GM21526 (cell line): ENCODE measurements at regions not wholly inside any gene's neighbourhood (a gene's known extent, or its start where the extent isn't known, plus 50 kb on each side); places are given as distances from the start of the nearest gene placed in this dataset.

Experiments used
- ATAC-seq: cut with Tn5 transposase; IDR thresholded peaks from one replicate; pipeline ENCODE4 v1.9.1; 2021; ENCODE audit warnings: moderate library complexity; ENCODE audit not compliant: unreplicated experiment, low FRiP score

DNA sequence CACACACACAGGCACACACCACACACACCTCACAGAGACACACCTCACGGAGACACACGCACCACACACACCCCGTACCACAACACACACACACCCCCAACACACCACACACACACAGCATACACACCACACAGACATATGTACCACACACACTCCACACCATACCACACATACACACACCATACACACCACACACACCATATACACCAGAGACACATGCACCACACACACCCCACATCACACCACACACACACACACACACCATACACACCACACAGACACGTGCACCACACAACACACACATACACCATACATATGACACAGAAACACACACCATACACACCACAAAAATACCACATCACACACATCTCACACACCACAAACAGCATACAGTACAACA lies 850.7 kb downstream of the RNF144A start:
- ATAC-seq = no peak

DNA sequence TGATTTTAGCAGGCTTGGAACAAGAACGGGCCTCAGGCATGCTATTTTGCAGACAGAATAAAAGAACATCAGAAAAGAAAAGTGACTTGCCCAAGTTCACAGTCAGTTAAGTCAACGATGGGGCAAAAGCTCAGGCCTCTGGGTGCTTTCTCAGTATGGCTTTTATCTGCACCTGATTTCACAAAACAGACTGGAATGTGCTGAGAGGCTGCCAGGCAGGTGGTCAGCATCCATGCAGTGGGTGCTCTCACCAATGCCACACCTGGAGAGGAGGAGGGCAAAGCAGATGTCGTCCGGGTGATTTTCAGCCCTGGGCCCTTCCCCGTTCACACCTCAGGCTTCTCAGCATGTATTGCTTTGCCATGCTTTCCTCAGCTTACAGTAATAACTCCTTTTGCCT lies 854.6 kb downstream of the RNF144A start:
- no peak for ATAC-seq

DNA sequence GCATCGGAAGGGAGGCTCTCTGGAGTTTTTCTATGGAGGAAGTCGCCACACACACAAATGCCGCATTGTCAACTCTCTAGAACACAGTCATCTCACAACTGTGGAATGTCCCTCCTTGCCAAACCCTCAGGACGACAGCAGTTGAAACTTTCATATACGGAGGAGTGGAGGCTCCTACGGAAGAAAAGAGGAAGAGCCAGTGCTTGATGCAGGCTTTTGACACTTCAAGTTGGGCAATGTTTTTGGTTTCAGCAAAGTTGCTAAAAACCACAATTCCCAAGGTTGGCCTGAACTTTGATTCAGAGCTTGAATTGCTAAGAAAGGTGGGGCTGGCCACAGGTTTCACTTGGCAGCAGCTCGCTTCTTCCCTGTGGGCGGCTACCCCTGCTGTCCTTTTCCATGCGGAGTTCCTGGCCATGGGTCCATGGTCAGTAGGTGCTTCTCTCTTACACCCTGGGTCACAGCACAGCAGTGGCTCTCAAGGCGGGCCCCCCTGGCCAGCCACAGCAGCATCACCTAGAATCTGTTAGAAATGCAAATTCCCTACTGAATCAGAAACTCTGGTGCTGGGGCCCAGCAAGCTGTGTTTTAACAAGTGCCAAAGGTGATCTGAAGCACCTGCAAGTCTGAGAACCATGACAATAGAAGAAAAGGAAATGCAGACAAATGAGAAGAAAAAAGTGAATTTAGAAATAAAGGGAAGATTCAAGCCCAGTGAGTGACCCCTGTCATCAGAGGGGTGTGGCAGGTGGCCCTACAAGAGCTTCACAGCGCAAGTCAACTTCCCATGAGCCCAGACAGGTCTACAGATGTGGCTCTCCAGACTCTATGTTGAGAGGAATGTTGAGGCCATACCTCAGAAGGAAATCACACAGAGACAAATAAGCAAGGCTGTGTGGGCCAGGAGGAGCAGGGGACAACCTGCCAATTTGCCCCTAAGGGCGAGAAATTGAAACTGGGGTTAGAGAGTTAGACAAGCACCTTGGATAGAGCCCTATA lies 856.4 kb downstream of the RNF144A start:
- ATAC-seq = peak; percentile 72

DNA sequence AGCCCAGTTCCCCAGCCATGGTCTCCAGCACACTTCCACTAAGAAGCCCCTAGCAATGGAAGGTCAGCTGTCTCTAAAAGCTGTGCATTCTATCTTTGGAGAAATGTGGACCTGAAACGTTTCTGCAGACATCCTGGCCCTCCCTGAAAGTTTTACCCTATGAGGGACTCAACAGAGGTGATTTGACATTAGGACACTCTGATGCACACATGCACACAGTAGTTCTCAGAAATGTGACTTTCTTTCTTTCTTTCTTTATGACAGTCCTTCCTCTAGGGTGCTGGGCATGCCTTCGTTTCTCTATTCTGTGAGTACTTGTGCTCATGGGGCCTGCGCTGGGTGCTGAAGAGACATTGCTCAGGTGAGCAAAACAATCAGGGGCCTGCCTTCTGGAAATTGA lies 857.3 kb downstream of the RNF144A start:
- no peak for ATAC-seq

DNA sequence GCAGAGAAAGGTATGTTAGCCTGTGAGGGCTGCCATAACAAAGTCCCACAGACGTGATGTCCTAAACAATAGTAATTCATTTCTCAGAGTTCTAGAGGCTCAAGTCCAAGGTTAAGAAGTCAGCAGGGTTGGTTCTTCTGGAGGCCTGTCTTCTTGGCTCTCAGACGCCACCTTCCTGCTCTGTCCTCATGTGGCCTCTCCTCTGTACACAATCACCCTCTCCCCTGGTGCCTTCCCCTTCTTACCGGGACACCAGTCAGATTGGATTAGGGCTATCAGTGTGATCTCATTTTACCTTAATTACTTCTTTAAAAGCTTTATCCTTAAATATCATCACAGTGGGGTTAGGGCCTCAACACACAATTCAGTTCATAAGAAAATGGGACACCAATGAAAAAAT lies 860.5 kb downstream of the RNF144A start:
- no peak for ATAC-seq

DNA sequence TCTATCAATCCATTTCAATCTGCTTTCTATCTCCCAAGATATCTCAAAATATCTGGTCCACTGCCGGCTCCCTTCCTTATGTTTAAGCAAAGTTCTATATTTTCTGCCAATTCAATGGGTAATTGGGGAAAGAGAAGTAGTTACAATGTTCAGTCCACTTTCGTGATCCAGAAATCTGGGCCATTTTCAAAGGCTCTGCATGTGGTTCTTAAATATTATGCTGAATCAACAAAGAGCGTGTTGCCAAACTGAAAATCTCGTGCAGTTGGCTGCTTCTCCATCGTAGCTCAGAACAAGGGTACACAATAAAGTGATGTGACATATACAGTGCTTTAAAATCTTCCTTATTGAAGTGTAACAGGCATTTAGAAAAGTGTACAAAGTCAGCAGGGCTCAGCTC lies 863.1 kb downstream of the RNF144A start:
- no peak for ATAC-seq

DNA sequence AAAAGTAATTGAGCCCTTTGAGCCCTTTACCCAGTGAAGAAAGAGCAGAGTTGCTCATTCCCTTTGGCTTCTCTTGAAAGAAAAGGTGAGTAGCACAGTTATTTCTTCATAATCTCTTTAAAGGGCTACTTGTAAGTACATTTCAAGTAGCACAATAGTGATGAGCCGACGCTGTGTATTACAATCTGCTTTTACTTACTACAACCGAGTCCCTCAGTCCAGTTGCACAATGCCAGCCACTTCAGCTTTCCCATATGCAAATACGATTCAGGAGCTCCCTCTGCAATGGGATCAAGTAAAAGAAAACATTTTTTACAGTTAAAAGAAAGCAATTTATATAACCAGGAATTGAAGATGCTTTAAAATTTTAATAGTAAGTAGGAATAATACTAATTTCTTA lies 868.5 kb downstream of the RNF144A start:
- no peak for ATAC-seq

DNA sequence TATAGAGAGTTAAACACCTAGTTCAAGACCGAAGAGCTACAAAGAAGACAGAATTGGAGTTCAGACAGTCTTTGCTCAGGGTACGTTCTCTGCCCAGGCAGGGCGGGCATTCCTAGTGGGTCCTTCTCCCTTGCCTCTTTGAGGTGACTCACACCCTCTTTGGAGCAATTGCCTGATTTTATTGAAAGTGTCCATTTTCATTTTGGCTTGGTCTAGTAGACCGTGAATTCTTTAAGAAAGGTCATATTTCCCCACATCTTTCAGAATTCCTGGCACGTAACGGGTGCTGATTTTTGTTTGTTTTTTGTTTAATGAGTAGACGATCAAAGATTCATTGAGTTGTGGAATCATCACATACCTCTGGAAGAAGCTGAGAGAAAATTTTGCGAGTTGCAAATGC lies 871.5 kb downstream of the RNF144A start:
- ATAC-seq = no peak

DNA sequence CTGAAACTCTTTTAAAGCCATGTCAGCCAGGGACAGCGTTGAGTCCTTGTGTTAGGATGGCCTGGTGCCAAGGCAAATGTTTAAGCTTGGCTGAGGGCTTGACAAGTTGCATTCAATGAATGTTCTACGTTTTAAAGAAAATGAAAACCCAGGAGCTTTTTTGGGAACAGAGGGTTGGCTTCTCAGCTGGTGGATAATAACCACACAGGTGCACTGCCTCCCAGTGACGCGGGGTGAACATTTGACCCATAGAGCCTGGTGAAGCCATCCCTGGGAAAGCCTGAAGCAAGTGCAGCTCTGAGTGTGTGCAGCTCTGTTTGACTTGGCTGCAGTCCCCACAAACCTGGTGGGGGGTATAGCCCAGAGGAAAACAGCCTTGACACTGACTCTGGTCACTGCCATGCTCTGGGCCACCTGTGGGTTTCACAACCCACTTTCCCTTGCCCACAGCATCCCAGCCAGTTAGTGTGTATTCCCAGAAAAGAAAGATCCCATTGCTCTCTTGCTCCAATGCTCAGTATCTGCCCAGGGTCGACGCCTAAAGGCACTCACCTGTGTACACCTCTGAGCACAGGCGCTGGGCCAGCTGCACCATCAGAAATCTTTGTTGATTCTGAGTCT lies 874.9 kb downstream of the RNF144A start:
- no peak for ATAC-seq

DNA sequence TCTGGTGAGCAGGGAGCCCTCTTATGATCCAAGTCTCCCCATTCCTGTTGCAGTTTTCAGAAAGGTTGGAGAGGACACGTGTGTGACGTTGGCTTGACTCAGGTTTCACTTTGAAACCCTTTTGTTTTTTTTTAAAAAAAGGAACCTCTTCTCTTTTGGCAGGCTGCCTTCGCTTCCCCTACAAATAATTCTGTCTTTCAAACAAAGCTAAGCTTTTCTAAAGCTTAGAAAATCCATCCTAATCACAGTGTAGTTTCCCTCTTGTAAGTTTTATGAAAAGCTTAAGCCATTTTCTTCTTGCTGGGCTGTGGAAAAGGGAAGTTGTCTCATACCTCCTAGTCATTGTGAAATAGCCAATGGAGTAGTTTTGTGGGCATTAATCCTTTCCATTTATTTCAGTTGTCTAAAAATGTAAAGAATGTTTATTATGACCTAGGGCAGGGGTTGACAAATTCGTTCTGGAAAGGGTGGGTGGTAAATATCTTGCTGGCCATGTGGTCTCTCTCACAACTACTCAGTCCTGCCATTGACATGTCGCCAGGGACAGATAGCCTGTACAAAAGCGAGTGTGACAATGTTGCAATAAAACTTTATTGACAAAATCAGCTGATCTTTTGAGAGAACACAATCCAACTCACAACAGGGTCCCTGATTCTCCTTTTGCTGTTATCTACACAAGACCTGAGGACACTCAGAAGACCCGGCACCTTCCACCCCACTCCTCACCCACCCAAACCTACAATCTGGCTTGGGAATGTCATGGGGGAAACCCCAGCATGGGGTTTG lies 878.8 kb downstream of the RNF144A start:
- no peak for ATAC-seq

DNA sequence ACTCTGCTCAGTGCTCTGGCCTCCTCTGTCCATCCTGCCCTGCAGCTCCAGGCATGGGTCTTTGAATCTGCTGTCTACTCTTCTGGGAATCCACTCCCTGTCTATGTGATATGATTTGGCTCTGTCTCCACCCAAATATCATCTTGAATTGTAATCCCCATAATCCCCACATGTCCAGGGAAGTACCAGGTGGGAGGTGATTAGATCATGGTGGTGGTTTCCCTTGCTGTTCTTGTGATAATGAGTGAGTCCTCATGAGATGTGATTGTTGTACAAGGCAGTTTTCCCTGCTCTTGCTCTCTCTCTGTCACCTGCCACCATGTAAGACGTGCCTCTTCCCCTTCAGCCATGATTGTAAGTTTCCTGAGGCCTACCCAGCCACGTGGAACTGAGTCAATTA lies 881.8 kb upstream of the ID2 start:
- no peak for ATAC-seq

DNA sequence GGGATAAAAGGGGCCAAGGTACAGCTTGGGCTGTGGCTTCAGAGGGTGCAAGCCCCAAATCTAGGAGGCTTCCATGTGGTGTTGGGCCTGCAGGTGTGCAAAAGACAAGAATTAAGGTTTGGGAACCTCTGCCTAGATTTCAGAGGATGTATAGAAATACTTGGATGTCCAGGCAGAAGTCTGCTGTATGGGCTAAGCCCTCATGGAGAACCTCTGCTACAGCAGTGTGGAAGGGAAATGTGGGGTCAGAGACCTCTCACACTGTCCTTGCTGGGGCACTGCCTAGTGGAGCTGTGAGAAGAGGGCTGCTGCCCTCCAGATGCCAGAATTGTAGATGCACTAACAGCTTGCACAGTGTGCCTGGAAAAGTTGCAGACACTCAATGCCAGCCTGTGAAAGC lies 880.6 kb upstream of the ID2 start:
- ATAC-seq = no peak

DNA sequence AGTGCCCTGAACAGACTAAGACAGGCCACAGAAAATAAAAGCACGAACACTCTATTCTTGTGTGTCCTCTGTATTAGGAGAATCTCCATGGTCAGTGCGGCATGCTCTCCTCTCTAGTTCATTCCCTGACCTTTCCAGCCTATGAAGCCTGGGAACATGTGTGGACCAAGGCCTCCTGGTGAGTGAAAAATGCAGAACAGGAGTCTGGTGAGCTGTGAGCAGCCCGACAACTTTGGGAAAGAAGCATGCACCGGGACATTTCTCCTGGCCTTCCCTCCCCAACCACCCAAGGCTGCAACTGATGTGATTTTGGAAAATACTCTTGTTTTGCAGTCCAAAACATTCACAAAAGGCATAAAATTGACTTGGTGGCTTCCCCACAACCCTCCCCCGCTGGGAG lies 878.3 kb upstream of the ID2 start:
- no peak for ATAC-seq

DNA sequence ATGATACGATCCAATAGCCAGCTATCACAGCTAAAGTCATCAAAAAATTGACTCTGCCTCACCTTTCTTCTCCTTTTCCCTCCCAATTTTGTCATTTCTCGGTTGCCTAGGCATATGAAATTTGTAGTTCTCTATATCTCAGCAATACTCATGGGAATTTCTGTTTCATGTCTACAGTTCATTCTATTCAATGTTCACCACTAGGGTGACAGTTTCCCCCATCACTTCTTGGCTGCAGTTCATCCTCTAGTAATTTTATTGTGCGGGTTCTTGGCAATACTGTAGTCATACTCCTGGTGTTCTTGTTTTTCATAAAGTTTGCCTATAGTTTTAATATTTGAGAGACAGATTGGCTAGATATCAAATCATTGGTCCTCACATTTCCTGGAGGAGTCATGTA lies 872.2 kb upstream of the ID2 start:
- ATAC-seq = no peak

DNA sequence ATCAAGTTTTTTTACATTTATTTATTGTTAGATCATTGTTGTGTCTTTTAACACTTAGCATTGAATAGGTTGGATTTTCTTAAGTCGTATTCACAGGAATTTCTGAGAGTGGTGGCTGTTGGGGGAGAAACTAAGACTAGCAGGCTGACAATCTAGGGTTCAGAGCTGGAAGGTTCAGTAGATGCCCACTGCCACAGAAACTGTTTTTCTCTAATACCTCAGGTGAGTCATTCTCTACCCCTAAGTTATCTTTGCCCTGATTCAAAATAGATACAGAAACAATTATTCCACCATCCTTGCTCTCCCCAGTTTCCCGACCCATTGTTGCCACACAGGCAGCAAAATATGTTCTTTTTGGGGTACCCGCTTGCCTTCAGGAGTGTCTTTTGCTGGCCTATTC lies 870.8 kb upstream of the ID2 start:
- ATAC-seq = no peak

DNA sequence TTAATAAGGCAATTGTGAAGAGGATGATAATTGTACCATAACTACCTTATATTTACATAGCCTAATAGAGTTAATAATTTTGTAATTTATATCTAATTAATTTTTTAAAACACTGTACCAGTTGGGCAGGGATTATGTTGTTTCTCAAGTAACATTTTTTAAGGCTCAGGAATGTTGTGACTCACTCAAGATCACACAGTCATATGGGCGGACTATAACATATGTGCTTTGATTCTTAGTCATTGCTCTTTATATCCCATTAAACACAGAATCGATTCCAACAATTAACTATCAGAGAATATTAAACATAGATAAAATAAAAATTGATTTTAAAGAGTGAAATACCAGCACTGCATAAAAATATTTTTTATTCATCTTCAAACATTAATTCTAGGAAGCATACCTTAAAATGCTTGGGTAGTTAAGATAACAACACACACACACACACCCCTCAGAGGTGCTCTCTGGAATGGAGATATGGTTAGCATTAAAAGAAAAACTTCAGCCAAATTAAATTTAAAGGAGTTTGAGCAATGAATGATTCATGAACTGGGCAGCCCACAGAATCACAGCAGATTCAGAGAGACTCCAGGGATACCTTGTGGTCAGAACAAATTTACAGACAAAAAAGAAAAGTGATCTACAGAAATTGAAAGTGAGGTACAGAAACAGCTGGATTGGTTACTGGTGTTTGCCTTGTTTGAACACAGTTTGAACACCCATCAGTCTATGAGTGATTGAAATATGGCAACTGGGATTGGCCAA lies 869.4 kb upstream of the ID2 start:
- no peak for ATAC-seq

DNA sequence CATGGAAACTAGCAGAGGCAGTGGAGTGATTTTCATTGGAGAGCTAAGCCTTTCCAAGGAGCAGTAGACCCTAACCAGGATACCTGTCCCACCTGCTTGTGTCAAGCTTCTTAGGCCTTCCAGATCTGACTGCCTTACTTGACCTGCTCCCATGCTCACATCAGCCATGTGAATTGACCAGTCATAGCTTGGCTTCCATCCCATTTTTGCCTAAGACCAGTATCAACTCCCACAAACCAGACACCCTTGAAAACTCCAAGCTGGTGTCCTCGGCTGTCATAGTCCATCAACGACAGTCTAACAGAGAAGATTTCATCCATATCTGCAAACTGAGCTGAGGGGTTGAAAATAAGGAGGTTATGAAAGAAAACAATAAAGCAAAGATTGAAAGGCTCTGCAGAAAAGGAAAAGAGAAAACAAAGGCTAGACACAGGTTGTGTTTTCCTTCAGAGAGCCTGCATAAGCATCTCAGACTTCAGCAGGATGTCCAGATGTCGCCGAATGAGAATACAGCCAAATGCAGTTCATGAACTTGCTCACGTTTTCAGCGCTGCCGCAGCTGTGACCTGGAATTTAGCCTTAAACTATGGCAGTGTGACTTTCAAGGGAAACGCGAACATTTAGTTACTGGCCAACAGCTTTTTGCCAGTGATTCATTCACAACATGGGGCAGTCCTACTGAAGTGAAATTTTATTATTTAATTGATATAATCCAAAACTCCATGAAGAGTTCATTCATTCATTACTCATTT lies 868.1 kb upstream of the ID2 start:
- ATAC-seq = no peak

DNA sequence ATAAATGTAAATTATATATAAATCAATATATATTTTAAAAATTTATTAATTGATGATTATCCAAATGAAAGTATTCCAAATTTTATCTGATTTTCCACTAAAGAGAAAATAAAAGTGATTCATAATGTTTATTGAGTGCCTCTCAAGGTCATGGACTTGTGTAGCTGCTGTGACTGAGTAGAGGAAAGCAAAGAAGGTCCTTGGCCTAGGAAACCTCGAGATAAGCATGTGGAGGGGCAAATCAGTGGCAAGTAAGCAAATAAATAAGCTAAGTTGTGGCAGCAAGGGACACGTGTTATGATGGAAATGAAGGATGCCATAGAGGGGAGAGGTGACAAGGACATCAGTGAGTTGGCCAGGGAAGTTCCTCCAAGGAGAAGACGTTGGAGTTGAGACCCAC lies 866.1 kb upstream of the ID2 start:
- no peak for ATAC-seq

DNA sequence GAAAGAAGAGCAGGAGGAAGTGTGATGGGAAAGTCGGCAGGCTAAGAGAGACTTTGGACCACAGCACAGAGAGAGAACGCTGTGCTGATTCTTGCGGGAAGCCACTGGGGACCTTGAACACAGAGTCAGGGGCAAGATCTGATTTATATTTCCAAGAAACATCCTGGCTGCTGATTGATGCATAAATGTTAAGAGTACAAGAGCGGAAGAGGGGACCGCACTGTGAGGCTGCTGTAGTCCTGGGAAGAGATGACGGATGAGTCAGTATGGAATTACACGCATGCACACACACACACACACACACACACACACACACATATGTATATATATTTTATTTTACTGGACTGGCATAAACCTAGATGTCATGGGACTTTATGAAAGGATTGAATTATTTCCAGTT lies 865.6 kb upstream of the ID2 start:
- ATAC-seq = no peak

DNA sequence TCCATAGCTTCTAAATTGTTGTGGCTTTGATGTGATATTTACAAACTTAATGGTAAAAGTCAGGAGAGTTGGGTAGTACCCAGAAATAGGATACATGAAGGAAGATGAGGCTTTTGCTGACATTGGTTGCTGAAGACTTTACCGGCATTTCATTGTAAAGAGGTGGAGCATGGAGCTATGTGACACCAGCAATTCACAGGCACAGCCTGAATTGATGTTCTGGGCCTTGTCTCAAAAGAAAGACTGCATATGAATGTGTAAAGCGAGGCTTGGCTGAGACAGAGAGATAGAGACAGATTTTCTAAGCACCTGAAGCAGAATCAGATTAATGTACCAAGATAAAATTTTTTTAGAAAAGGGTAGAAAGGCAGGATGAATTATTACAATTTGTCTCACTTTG lies 864.9 kb upstream of the ID2 start:
- no peak for ATAC-seq
